GM12878 (cell line): ENCODE measurements at regions not wholly inside any gene's neighbourhood (a gene's known extent, or its start where the extent isn't known, plus 50 kb on each side); places are given as distances from the start of the nearest gene placed in this dataset.

ENCODE experiments used
- ATAC-seq: fragments of 200-7000 bp; cut with Tn5 transposase; 3 replicates; pipeline ENCODE4 v1.9.1; 2020; ENCODE audit warnings: mild to moderate bottlenecking, moderate library complexity
- BruUV-seq: library from RNA; stranded (reverse); fragments of 400-500 nt; replicated peaks from 2 replicates; lab custom pipeline; 2021; lab: Mats Ljungman, UMichigan
- CTCF ChIA-PET: fragments of 300-600 bp; sonication (Branson Sonifier 250); formaldehyde crosslinking; extraction: SDS; loops from one replicate; lab custom pipeline; 2021; ENCODE audit warnings: inconsistent platforms; lab: Yijun Ruan, JAX
- POLR2A ChIA-PET: fragments of 350-600 bp; formaldehyde crosslinking; extraction: SDS; loops from one replicate; lab custom pipeline; 2021; ENCODE audit warnings: inconsistent platforms; lab: Charles Lee
- RAD21 ChIA-PET: fragments of 300-600 bp; sonication (Branson Sonifier 250); formaldehyde crosslinking; loops from one replicate; lab custom pipeline; 2023; ENCODE audit warnings: antibody characterized with exemption; ENCODE audit not compliant: unreplicated experiment; lab: Charles Lee
- SMC1A ChIA-PET: fragments of 300-600 bp; sonication (Branson Sonifier 250); formaldehyde crosslinking; loops from one replicate; lab custom pipeline; 2023; ENCODE audit not compliant: unreplicated experiment, uncharacterized antibody; lab: Charles Lee
- DNase-seq: peaks from one replicate; pipeline ENCODE4 v3.0.0-alpha.2; 2011; ENCODE audit warnings: low read depth, low spot score
- FAIRE-seq: peaks from 3 replicates; lab custom pipeline; 2011; peaks lifted over from hg19 to GRCh38; lab: Jason Lieb, UNC
- H2AFZ ChIP-seq: 2 replicates; pipeline ENCODE4 v1.6.0; 2011; ENCODE audit warnings: low read depth, low read length, control low read depth; ENCODE audit not compliant: control insufficient read depth
- H3K27ac ChIP-seq: 2 replicates; pipeline ENCODE4 v1.5.1; 2011; ENCODE audit warnings: control low read depth; ENCODE audit not compliant: control insufficient read depth, insufficient read depth
- H3K27me3 ChIP-seq, 2 experiments: replicated peaks in 1 of 2; 2 replicates each; pipeline versions ENCODE4 v1.6.0 to v1.6.1; 2011; ENCODE audit warnings: low read length in 1 of 2; ENCODE audit not compliant: control insufficient read depth in 2 of 2, insufficient read depth in 2 of 2
- H3K36me3 ChIP-seq, 2 experiments: 2 replicates each; pipeline ENCODE4 v1.5.1; 2011; ENCODE audit warnings: low read length in 1 of 2; ENCODE audit not compliant: control insufficient read depth in 2 of 2, insufficient read depth in 2 of 2
- H3K4me1 ChIP-seq: 2 replicates; pipeline ENCODE4 v1.6.1; 2011; ENCODE audit warnings: mild to moderate bottlenecking, low read length, moderate library complexity, mixed read lengths; ENCODE audit not compliant: control insufficient read depth, insufficient read depth
- H3K4me2 ChIP-seq: 2 replicates; pipeline ENCODE4 v1.6.0; 2011; ENCODE audit warnings: control low read depth; ENCODE audit not compliant: control insufficient read depth, insufficient read depth
- H3K4me3 ChIP-seq: fragments of 200-600 bp; sonication (generic); 2 replicates; pipeline ENCODE4 v1.5.1; 2016
- H3K79me2 ChIP-seq: 2 replicates; pipeline ENCODE4 v1.6.0; 2011; ENCODE audit warnings: low read length; ENCODE audit not compliant: control insufficient read depth, insufficient read depth
- H3K9ac ChIP-seq: 2 replicates; pipeline ENCODE4 v1.8.0; 2011; ENCODE audit warnings: low read length, control low read depth, mixed read lengths; ENCODE audit not compliant: control insufficient read depth, insufficient read depth
- H3K9me3 ChIP-seq: replicated peaks from 3 replicates; pipeline ENCODE4 v1.5.1; 2011; ENCODE audit warnings: mild to moderate bottlenecking, low read length; ENCODE audit not compliant: control insufficient read depth, insufficient read depth
- H4K20me1 ChIP-seq: 2 replicates; pipeline ENCODE4 v1.6.0; 2011; ENCODE audit not compliant: control insufficient read depth, insufficient read depth
- CHD1 ChIP-seq: IDR thresholded peaks from 2 replicates; pipeline ENCODE4 v1.6.1; 2012; ENCODE audit warnings: low read depth, low read length, improper control_type of control experiment
- EGR1 ChIP-seq, 2 experiments: IDR thresholded peaks; 1 replicate in 1 of 2; 2 replicates in 1 of 2; pipeline ENCODE4 v1.6.1; 2011 to 2012; ENCODE audit warnings: low read depth in 2 of 2, low read length in 2 of 2, borderline replicate concordance in 1 of 2, mild to moderate bottlenecking in 1 of 2, moderate library complexity in 1 of 2
- IKZF1 ChIP-seq: fragments of 450-650 bp; conservative IDR thresholded peaks from 2 replicates; pipeline ENCODE4 v1.6.1; 2017; ENCODE audit warnings: antibody characterized with exemption, mild to moderate bottlenecking
- NR2C2 ChIP-seq: IDR thresholded peaks from 2 replicates; pipeline ENCODE4 v1.6.1; 2011; ENCODE audit warnings: borderline replicate concordance, low read depth; ENCODE audit not compliant: control insufficient read depth, insufficient read length
- POLR2A ChIP-seq: IDR thresholded peaks from 2 replicates; pipeline ENCODE4 v1.6.1; 2011; ENCODE audit warnings: low read depth, mild to moderate bottlenecking, low read length
- RAD21 ChIP-seq: IDR thresholded peaks from 2 replicates; pipeline ENCODE4 v1.6.1; 2011; ENCODE audit warnings: mild to moderate bottlenecking, low read depth, low read length, moderate library complexity; ENCODE audit not compliant: insufficient read depth
- STAT1 ChIP-seq: fragments of 450-650 bp; conservative IDR thresholded peaks from 2 replicates; pipeline ENCODE4 v1.6.1; 2014; ENCODE audit warnings: antibody characterized with exemption, mild to moderate bottlenecking
- YBX1 ChIP-seq: fragments of 450-650 bp; IDR thresholded peaks from 2 replicates; pipeline ENCODE4 v1.6.1; 2016; ENCODE audit warnings: antibody characterized with exemption
- ZNF217 ChIP-seq: fragments of 450-650 bp; IDR thresholded peaks from 2 replicates; pipeline ENCODE4 v1.6.1; 2017; ENCODE audit warnings: antibody characterized with exemption, mild to moderate bottlenecking
- WGBS: methylation state at CpG from one replicate; pipeline ENCODE4 v1.1.6; 2016; ENCODE audit warnings: low lambda C conversion rate; ENCODE audit not compliant: insufficient replicate concordance, insufficient coverage; ENCODE audit errors: missing lambda C conversion rate; 5-methylcytosine and 5-hydroxymethylcytosine counted together
- in situ Hi-C: fragments of 300-500 bp; cut with MboI; formaldehyde crosslinking; loops from 9 replicates; pipeline ENCODE4 v1.14.3; 2018; ENCODE audit warnings: mixed read lengths
- intact Hi-C: fragments of 100-400 bp; cut with micrococcal nuclease; formaldehyde crosslinking; loops from one replicate; pipeline ENCODE4 v1.14.2; 2022; ENCODE audit not compliant: unreplicated experiment
- TF ChIP-seq, protein P1 (sequence below): fragments of 450-650 bp; IDR thresholded peaks from 2 replicates; pipeline ENCODE4 v1.6.1; 2017; ENCODE audit warnings: low read depth, mild to moderate bottlenecking, moderate library complexity
- TF ChIP-seq, protein P2 (sequence below): IDR thresholded peaks from 2 replicates; pipeline ENCODE4 v1.6.1; 2012; ENCODE audit warnings: low read length, inconsistent platforms
- TF ChIP-seq, protein P3 (sequence below): fragments of 450-650 bp; IDR thresholded peaks from 2 replicates; pipeline ENCODE4 v1.6.1; 2017; ENCODE audit warnings: borderline replicate concordance
- TF ChIP-seq, protein P4 (sequence below), 3 experiments: IDR thresholded peaks in 2 of 3; conservative IDR thresholded peaks in 1 of 3; 2 replicates each; pipeline ENCODE4 v1.5.1; 2011; ENCODE audit warnings: low read depth in 3 of 3, low read length in 3 of 3, mild to moderate bottlenecking in 3 of 3, control low read depth in 2 of 3, moderate library complexity in 2 of 3, inconsistent platforms in 1 of 3, mixed read lengths in 1 of 3; ENCODE audit not compliant: control insufficient read depth in 2 of 3, insufficient read depth in 1 of 3; ENCODE audit errors: extremely low read depth in 1 of 3
- TF ChIP-seq, protein P5 (sequence below): IDR thresholded peaks from 2 replicates; pipeline ENCODE4 v1.6.1; 2011; ENCODE audit warnings: low read depth, mild to moderate bottlenecking, low read length, moderate library complexity, borderline replicate concordance; ENCODE audit errors: extremely low read depth

DNA sequence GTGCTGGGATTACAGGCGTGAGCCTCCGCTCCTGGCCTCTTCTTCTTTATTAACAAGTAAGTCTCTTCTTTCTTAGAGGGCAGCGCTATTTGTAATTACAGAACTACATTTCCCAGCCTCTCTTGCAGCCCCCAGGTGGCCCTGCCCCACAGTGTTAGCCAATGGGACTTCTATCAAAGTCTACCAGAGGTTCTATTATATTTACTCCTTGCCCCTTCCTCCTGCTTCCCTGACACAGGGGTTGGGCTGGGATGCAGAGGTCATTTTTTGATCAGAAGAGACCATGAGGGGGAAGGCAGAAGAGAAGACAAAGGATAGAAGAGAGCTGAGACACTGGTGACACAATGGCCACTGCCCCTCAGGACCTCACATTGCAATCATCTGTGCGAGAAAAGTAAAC, 224.2 kb downstream of the SYK start (continued):
- TF ChIP-seq, protein P1, sequence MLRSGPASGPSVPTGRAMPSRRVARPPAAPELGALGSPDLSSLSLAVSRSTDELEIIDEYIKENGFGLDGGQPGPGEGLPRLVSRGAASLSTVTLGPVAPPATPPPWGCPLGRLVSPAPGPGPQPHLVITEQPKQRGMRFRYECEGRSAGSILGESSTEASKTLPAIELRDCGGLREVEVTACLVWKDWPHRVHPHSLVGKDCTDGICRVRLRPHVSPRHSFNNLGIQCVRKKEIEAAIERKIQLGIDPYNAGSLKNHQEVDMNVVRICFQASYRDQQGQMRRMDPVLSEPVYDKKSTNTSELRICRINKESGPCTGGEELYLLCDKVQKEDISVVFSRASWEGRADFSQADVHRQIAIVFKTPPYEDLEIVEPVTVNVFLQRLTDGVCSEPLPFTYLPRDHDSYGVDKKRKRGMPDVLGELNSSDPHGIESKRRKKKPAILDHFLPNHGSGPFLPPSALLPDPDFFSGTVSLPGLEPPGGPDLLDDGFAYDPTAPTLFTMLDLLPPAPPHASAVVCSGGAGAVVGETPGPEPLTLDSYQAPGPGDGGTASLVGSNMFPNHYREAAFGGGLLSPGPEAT: no peak
- TF ChIP-seq CHD1: no peak

DNA sequence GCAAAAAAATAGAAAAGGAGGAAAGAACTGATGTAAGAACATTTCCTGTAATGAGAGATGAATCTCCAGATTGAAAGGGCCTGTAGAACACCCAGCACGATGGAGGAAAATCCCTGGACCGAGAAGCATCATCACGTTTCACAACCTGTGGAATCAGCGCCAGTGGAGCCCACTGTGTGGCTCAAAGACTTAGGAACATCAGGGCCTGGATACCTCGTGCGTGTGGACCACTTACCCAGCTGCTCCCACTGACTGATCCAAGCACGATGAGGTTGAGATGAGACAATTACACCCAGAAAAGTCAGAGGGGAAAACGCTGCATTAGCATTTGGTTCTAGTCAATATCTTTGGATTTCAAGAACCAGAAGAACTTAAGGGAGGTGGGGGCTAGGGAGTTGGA, 224.6 kb downstream of the SYK start:
- CTCF ChIA-PET: no interaction called here
- H3K4me3 ChIP-seq: no peak overlapping the region
- no peak overlapping the region for H3K27ac ChIP-seq
- H3K79me2 ChIP-seq: no peaks in the 10 kb centered on the region
- no peaks in the 10 kb centered on the region for H4K20me1 ChIP-seq
- H3K27me3 ChIP-seq: no peaks in the 10 kb centered on the region; a peak in 2 of 4 replicates
- intact Hi-C loops (no loop called here), in situ Hi-C loops (no loop called here)
- H2AFZ ChIP-seq: no peak overlapping the region
- no peaks in the 10 kb centered on the region for H3K4me1 ChIP-seq
- no peak for ATAC-seq
- no TSS peak for BruUV-seq
- FAIRE-seq: no peak
- no peaks in the 10 kb centered on the region for H3K36me3 ChIP-seq
- POLR2A ChIA-PET: no interaction called here
- no peak for DNase-seq
- SMC1A ChIA-PET: interaction anchor here (1.7 kb wide), 1 partner anchor 400 kb away, joined by 4 read pairs; no protein-coding TSS in a partner anchor
- no peak overlapping the region for H3K9ac ChIP-seq
- H3K4me2 ChIP-seq: no peak overlapping the region
- 15% methylated on average over 8 of the region's 8 CpGs for WGBS
- RAD21 ChIA-PET: no interaction called here
- no peaks in the 10 kb centered on the region; the same call in 2 of the 3 replicates for H3K9me3 ChIP-seq
- TF ChIP-seq YBX1: no peak
- TF ChIP-seq, protein P2, sequence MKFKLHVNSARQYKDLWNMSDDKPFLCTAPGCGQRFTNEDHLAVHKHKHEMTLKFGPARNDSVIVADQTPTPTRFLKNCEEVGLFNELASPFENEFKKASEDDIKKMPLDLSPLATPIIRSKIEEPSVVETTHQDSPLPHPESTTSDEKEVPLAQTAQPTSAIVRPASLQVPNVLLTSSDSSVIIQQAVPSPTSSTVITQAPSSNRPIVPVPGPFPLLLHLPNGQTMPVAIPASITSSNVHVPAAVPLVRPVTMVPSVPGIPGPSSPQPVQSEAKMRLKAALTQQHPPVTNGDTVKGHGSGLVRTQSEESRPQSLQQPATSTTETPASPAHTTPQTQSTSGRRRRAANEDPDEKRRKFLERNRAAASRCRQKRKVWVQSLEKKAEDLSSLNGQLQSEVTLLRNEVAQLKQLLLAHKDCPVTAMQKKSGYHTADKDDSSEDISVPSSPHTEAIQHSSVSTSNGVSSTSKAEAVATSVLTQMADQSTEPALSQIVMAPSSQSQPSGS: no peak
- TF ChIP-seq STAT1: no peak
- TF ChIP-seq EGR1 (IDR thresholded peaks at IDR 0.05; ENCODE audit: borderline replicate concordance in 1 of 2, low read depth in 2 of 2, low read length in 2 of 2): no peak
- TF ChIP-seq, protein P3, sequence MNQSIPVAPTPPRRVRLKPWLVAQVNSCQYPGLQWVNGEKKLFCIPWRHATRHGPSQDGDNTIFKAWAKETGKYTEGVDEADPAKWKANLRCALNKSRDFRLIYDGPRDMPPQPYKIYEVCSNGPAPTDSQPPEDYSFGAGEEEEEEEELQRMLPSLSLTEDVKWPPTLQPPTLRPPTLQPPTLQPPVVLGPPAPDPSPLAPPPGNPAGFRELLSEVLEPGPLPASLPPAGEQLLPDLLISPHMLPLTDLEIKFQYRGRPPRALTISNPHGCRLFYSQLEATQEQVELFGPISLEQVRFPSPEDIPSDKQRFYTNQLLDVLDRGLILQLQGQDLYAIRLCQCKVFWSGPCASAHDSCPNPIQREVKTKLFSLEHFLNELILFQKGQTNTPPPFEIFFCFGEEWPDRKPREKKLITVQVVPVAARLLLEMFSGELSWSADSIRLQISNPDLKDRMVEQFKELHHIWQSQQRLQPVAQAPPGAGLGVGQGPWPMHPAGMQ: no peak
- TF ChIP-seq, protein P4, sequence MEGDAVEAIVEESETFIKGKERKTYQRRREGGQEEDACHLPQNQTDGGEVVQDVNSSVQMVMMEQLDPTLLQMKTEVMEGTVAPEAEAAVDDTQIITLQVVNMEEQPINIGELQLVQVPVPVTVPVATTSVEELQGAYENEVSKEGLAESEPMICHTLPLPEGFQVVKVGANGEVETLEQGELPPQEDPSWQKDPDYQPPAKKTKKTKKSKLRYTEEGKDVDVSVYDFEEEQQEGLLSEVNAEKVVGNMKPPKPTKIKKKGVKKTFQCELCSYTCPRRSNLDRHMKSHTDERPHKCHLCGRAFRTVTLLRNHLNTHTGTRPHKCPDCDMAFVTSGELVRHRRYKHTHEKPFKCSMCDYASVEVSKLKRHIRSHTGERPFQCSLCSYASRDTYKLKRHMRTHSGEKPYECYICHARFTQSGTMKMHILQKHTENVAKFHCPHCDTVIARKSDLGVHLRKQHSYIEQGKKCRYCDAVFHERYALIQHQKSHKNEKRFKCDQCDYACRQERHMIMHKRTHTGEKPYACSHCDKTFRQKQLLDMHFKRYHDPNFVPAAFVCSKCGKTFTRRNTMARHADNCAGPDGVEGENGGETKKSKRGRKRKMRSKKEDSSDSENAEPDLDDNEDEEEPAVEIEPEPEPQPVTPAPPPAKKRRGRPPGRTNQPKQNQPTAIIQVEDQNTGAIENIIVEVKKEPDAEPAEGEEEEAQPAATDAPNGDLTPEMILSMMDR (IDR thresholded peaks at IDR 0.05 in 2 of 3, conservative IDR thresholded peaks at IDR 0.05 in 1 of 3; ENCODE audit: control insufficient read depth in 2 of 3, extremely low read depth in 1 of 3, insufficient read depth in 1 of 3, low read depth in 3 of 3, low read length in 3 of 3): no peak
- TF ChIP-seq POLR2A: no peak
- TF ChIP-seq NR2C2: no peak
- TF ChIP-seq RAD21: no peak
- no peak for TF ChIP-seq ZNF217
- TF ChIP-seq, protein P5, sequence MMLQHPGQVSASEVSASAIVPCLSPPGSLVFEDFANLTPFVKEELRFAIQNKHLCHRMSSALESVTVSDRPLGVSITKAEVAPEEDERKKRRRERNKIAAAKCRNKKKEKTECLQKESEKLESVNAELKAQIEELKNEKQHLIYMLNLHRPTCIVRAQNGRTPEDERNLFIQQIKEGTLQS: no peak
- no peak for TF ChIP-seq IKZF1
